T-helper 2 cell treated with Interferon-gamma antibody and Interleukin-4, amounts not matched to agents 5 μg/mL and 100 μg/mL, for 36 hours (primary cell): ENCODE measurements at regions not wholly inside any gene's neighbourhood (a gene's known extent, or its start where the extent isn't known, plus 50 kb on each side); places are given as distances from the start of the nearest gene placed in this dataset.
"Not testable (repeated sequence)": the region's sequence is repeated elsewhere in the genome, so short reads cannot be mapped to it uniquely, and the experiment has no call there.

Experiments used
- DNase-seq: peaks from one replicate; pipeline ENCODE4 v3.0.0; 2021; ENCODE audit warnings: low spot score
- H3K27ac Mint-ChIP-seq: one replicate; pipeline ENCODE4 v1.8.0; 2021; ENCODE audit warnings: mild to moderate bottlenecking, mixed read lengths
- H3K27me3 Mint-ChIP-seq: one replicate; pipeline ENCODE4 v1.8.0; 2021; ENCODE audit warnings: low read depth, mixed read lengths
- H3K36me3 Mint-ChIP-seq: one replicate; pipeline ENCODE4 v1.8.0; 2021; ENCODE audit warnings: low read depth, mixed read lengths
- H3K4me1 Mint-ChIP-seq: one replicate; pipeline ENCODE4 v1.8.0; 2021; ENCODE audit warnings: low read depth, mixed read lengths
- H3K4me3 Mint-ChIP-seq: one replicate; pipeline ENCODE4 v1.8.0; 2022; ENCODE audit warnings: mild to moderate bottlenecking, moderate library complexity, mixed read lengths
- H3K9me3 Mint-ChIP-seq: one replicate; pipeline ENCODE4 v1.8.0; 2021; ENCODE audit warnings: mixed read lengths

- not testable (repeated sequence) for H3K4me3 Mint-ChIP-seq, H3K9me3 Mint-ChIP-seq, DNase-seq, H3K27ac Mint-ChIP-seq, H3K27me3 Mint-ChIP-seq, H3K36me3 Mint-ChIP-seq, H3K4me1 Mint-ChIP-seq
Measured at GRCh38 chr12:29017532-29017931, 131.5 kb upstream of the FAR2 start.

GRCh38 chr12:29023436-29024076 lies 125.5 kb upstream of the FAR2 start:
- no peak overlapping the region for H3K4me3 Mint-ChIP-seq
- H3K27ac Mint-ChIP-seq: no peak overlapping the region

GRCh38 chr12:29024117-29024516 lies 125.0 kb upstream of the FAR2 start:
- DNase-seq: no peak
- Mint-ChIP-seq H3K27ac (no peak overlapping the region), H3K36me3 (no peaks in the 10 kb centered on the region), H3K9me3 (no peaks in the 10 kb centered on the region), H3K27me3 (no peaks in the 10 kb centered on the region), H3K4me1 (peaks cover 7% of the 10 kb centered on the region), H3K4me3 (no peak overlapping the region)

More at GRCh38 chr12:29023436-29024076, 125.5 kb upstream of the FAR2 start:
- Mint-ChIP-seq H3K9me3 (no peaks in the 10 kb centered on the region), H3K4me1 (peaks cover 7% of the 10 kb centered on the region), H3K27me3 (no peaks in the 10 kb centered on the region), H3K36me3 (no peaks in the 10 kb centered on the region)
- no peak for DNase-seq

GRCh38 chr12:29025937-29026336 lies 123.1 kb upstream of the FAR2 start:
- no peaks in the 10 kb centered on the region for H3K27me3 Mint-ChIP-seq
- no peak overlapping the region for H3K27ac Mint-ChIP-seq
- H3K4me1 Mint-ChIP-seq: peaks cover 7% of the 10 kb centered on the region
- no peaks in the 10 kb centered on the region for H3K9me3 Mint-ChIP-seq
- DNase-seq: no peak
- H3K36me3 Mint-ChIP-seq: no peaks in the 10 kb centered on the region
- H3K4me3 Mint-ChIP-seq: no peak overlapping the region

- Mint-ChIP-seq H3K4me3 (no peak overlapping the region), H3K36me3 (no peaks in the 10 kb centered on the region), H3K9me3 (no peaks in the 10 kb centered on the region), H3K4me1 (peaks cover 7% of the 10 kb centered on the region), H3K27ac (no peak overlapping the region), H3K27me3 (no peaks in the 10 kb centered on the region)
- DNase-seq: no peak
Measured at GRCh38 chr12:29026419-29026818, 122.7 kb upstream of the FAR2 start.

GRCh38 chr12:29029484-29029883 lies 119.6 kb upstream of the FAR2 start:
- not testable (repeated sequence) for H3K27ac Mint-ChIP-seq, H3K27me3 Mint-ChIP-seq, H3K4me3 Mint-ChIP-seq, H3K9me3 Mint-ChIP-seq, H3K36me3 Mint-ChIP-seq, H3K4me1 Mint-ChIP-seq, DNase-seq

- Mint-ChIP-seq H3K27me3 (no peaks in the 10 kb centered on the region), H3K4me1 (peaks cover 7% of the 10 kb centered on the region), H3K36me3 (no peaks in the 10 kb centered on the region), H3K27ac (no peak overlapping the region), H3K4me3 (no peak overlapping the region), H3K9me3 (no peaks in the 10 kb centered on the region)
- DNase-seq: no peak
Measured at GRCh38 chr12:29030006-29030405, 119.1 kb upstream of the FAR2 start.

GRCh38 chr12:29032446-29032845 lies 116.6 kb upstream of the FAR2 start:
- Mint-ChIP-seq H3K4me1 (no peaks in the 10 kb centered on the region), H3K36me3 (no peaks in the 10 kb centered on the region), H3K4me3 (no peak overlapping the region), H3K27me3 (no peaks in the 10 kb centered on the region), H3K9me3 (no peaks in the 10 kb centered on the region), H3K27ac (no peak overlapping the region)
- DNase-seq: no peak

- no peak for DNase-seq
Measured at GRCh38 chr12:29033519-29033918, 115.6 kb upstream of the FAR2 start.

GRCh38 chr12:29035112-29035511 lies 114.0 kb upstream of the FAR2 start:
- Mint-ChIP-seq H3K27ac (no peak overlapping the region), H3K36me3 (no peaks in the 10 kb centered on the region), H3K27me3 (no peaks in the 10 kb centered on the region), H3K4me3 (no peak overlapping the region), H3K4me1 (no peaks in the 10 kb centered on the region), H3K9me3 (no peaks in the 10 kb centered on the region)
- DNase-seq: no peak

More at GRCh38 chr12:29033519-29033918, 115.6 kb upstream of the FAR2 start:
- H3K36me3 Mint-ChIP-seq: no peaks in the 10 kb centered on the region
- no peaks in the 10 kb centered on the region for H3K27me3 Mint-ChIP-seq
- H3K4me1 Mint-ChIP-seq: no peaks in the 10 kb centered on the region
- no peaks in the 10 kb centered on the region for H3K9me3 Mint-ChIP-seq
- H3K4me3 Mint-ChIP-seq: no peak overlapping the region
- H3K27ac Mint-ChIP-seq: no peak overlapping the region

- no peak for DNase-seq
- Mint-ChIP-seq H3K9me3 (no peaks in the 10 kb centered on the region), H3K27me3 (no peaks in the 10 kb centered on the region), H3K36me3 (no peaks in the 10 kb centered on the region), H3K4me1 (no peaks in the 10 kb centered on the region), H3K4me3 (no peak overlapping the region), H3K27ac (no peak overlapping the region)
Measured at GRCh38 chr12:29039013-29039412, 110.1 kb upstream of the FAR2 start.

GRCh38 chr12:29041621-29042020 lies 107.5 kb upstream of the FAR2 start:
- no peaks in the 10 kb centered on the region for H3K36me3 Mint-ChIP-seq
- no peaks in the 10 kb centered on the region for H3K4me1 Mint-ChIP-seq
- H3K27me3 Mint-ChIP-seq: no peaks in the 10 kb centered on the region
- H3K4me3 Mint-ChIP-seq: no peak overlapping the region
- no peak for DNase-seq
- H3K27ac Mint-ChIP-seq: no peak overlapping the region
- H3K9me3 Mint-ChIP-seq: no peaks in the 10 kb centered on the region

- H3K4me3 Mint-ChIP-seq: no peak overlapping the region
Measured at GRCh38 chr12:29043069-29043468, 106.0 kb upstream of the FAR2 start.

GRCh38 chr12:29044799-29045198 lies 104.3 kb upstream of the FAR2 start:
- no peak for DNase-seq
- Mint-ChIP-seq H3K4me1 (no peaks in the 10 kb centered on the region), H3K27ac (no peak overlapping the region), H3K27me3 (no peaks in the 10 kb centered on the region), H3K4me3 (no peak overlapping the region), H3K36me3 (no peaks in the 10 kb centered on the region), H3K9me3 (no peaks in the 10 kb centered on the region)

More at GRCh38 chr12:29043069-29043468, 106.0 kb upstream of the FAR2 start:
- no peaks in the 10 kb centered on the region for H3K9me3 Mint-ChIP-seq
- H3K27me3 Mint-ChIP-seq: no peaks in the 10 kb centered on the region
- DNase-seq: no peak
- no peaks in the 10 kb centered on the region for H3K36me3 Mint-ChIP-seq
- H3K27ac Mint-ChIP-seq: no peak overlapping the region
- no peaks in the 10 kb centered on the region for H3K4me1 Mint-ChIP-seq

GRCh38 chr12:29048787-29049186 lies 100.3 kb upstream of the FAR2 start:
- Mint-ChIP-seq H3K4me3 (no peak overlapping the region), H3K4me1 (no peaks in the 10 kb centered on the region), H3K36me3 (no peaks in the 10 kb centered on the region), H3K9me3 (no peaks in the 10 kb centered on the region), H3K27me3 (peaks cover 2% of the 10 kb centered on the region), H3K27ac (no peak overlapping the region)
- DNase-seq: no peak
